Thoracic aorta (tissue), 2 donors: ENCODE measurements at regions not wholly inside any gene's neighbourhood (a gene's known extent, or its start where the extent isn't known, plus 50 kb on each side); places are given as distances from the start of the nearest gene placed in this dataset.

Source experiments
- ATAC-seq: fragments of 150-250 bp; one replicate; pipeline ENCODE4 v1.8.0; 2017; ENCODE audit warnings: low read depth; ENCODE audit not compliant: insufficient number of reproducible peaks, low FRiP score
- DNase-seq: peaks from one replicate; pipeline ENCODE4 v3.0.0-alpha.2; 2020; ENCODE audit warnings: low spot score
- H3K27ac ChIP-seq, 2 donors: fragments of 200-600 bp; sonication (generic); 1 replicate in 1 of 2; 2 replicates in 1 of 2; pipeline ENCODE4 v1.5.1; 2016; ENCODE audit warnings: mild to moderate bottlenecking in 2 of 2, moderate library complexity in 2 of 2
- H3K27me3 ChIP-seq: fragments of 200-600 bp; sonication (generic); replicated peaks from 2 replicates; pipeline ENCODE4 v1.6.0; 2016; ENCODE audit warnings: mild to moderate bottlenecking; ENCODE audit not compliant: insufficient read depth
- H3K36me3 ChIP-seq: fragments of 200-600 bp; sonication (generic); one replicate; pipeline ENCODE4 v1.5.1; 2016
- H3K4me1 ChIP-seq, 2 donors: fragments of 200-600 bp; sonication (generic); 1 replicate in 1 of 2; 2 replicates in 1 of 2; pipeline versions ENCODE4 v1.5.1 to v1.6.0; 2016; ENCODE audit warnings: low read depth in 2 of 2, mild to moderate bottlenecking in 1 of 2; ENCODE audit not compliant: control insufficient read depth in 1 of 2
- H3K4me3 ChIP-seq: fragments of 200-600 bp; sonication (generic); 2 replicates; pipeline ENCODE4 v1.5.1; 2016; ENCODE audit warnings: mild to moderate bottlenecking
- H3K9me3 ChIP-seq: fragments of 200-600 bp; sonication (generic); 2 replicates; pipeline ENCODE4 v1.5.1; 2016
- CTCF ChIP-seq: fragments of 200-600 bp; sonication (generic); IDR thresholded peaks from one replicate; pipeline ENCODE4 v1.5.1; 2019; ENCODE audit warnings: antibody characterized with exemption

GRCh38 chr11:44493930-44494329 is 71.5 kb upstream of the CD82 start:
- no peaks in the 10 kb centered on the region for H3K36me3 ChIP-seq
- DNase-seq (no peak), ATAC-seq (no peak)
- H3K9me3 ChIP-seq = no peaks in the 10 kb centered on the region
- no peak overlapping the region for H3K27ac ChIP-seq
- H3K27me3 ChIP-seq = no peaks in the 10 kb centered on the region
- TF ChIP-seq CTCF = no peak
- no peaks in the 10 kb centered on the region for H3K4me1 ChIP-seq
- no peak overlapping the region for H3K4me3 ChIP-seq

DNA sequence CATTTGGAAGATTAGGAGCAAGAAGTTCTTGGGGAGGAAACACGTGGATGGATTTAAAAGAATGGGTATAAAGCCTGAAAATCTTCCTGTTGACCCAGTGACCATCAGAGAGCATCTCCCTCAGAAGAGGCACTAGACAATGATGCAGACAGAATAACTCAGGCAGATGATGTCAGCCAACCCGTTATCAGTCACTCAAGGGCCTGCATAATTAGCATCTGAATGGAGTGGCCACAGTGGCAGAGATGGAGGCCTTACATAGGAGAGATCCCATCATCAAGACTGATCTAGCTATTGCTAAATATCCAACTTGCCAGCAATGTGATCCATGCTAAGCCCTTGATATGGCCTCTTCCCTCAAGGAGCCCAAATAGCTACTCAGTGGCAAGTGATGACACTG is 70.7 kb upstream of the CD82 start:
- H3K36me3 ChIP-seq = no peaks in the 10 kb centered on the region
- H3K4me1 ChIP-seq = no peaks in the 10 kb centered on the region
- H3K4me3 ChIP-seq = no peak overlapping the region
- H3K9me3 ChIP-seq = no peaks in the 10 kb centered on the region
- ATAC-seq (no peak), DNase-seq (no peak)
- no peak overlapping the region for H3K27ac ChIP-seq
- H3K27me3 ChIP-seq = no peaks in the 10 kb centered on the region
- no peak for TF ChIP-seq CTCF

DNA sequence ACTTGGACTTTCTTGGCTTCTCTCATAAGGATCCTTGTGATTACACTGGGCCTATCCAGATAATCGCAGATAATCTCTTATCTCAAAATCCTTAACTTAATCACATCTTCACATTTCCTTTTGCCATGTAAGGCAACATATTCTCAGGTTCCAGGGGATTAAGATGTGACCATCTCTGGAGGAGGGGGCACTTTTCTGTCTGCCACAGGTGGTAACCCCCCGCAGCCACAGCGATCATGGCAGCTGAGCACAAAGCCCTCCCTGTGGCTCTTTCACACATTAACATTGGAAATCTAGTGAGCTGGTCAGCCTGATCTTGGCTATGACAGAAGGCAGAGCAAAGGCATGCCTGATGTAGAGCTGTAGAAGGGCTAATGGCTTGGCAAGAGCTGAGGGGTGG is 69.1 kb upstream of the CD82 start:
- H3K9me3 ChIP-seq = no peaks in the 10 kb centered on the region
- no peaks in the 10 kb centered on the region for H3K36me3 ChIP-seq
- H3K4me3 ChIP-seq = no peak overlapping the region
- TF ChIP-seq CTCF = no peak
- no peaks in the 10 kb centered on the region for H3K27me3 ChIP-seq
- H3K27ac ChIP-seq = no peak overlapping the region
- no peak for DNase-seq
- no peaks in the 10 kb centered on the region for H3K4me1 ChIP-seq
- ATAC-seq = no peak

DNA sequence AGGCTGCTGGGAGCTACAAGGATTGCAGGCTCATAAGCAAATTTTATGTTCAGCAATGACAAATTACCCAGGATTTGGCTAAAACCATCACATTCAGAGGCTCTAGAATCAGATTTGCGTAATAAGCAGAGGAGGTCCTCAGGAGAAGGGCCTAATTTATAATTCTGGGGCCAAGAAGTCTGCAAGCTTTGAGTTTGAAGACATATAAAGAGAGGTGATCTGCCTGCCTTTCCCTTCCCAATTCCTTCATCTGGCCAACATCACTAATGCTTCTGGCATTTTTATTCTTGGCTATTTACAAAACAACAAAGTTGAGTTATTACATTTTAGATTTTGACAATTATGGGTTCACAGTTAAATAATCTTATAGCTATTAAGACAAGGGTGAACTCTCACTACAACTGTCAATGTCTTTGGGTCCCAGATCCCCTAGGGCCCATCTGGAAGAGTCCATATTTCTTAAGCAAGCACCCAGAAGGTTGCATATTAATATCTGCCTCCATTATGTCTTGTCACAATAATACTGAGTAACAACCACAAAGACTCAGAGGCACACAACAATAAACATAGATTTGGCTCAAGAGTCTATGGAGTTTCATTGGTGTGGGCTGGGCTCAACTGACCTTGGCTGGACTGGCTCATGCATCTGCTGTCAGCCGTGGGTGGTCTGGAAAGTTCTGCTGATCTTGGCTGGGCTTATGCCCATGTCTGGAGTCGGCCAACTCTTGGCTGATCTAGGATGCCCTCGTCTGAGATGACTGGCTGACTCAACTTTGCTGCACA is 67.2 kb upstream of the CD82 start:
- Histone ChIP-seq H3K4me1 (no peaks in the 10 kb centered on the region), H3K9me3 (no peaks in the 10 kb centered on the region), H3K36me3 (no peaks in the 10 kb centered on the region), H3K4me3 (no peak overlapping the region), H3K27ac (no peak overlapping the region), H3K27me3 (no peaks in the 10 kb centered on the region)
- TF ChIP-seq CTCF = no peak
- ATAC-seq (no peak), DNase-seq (no peak)

- H3K36me3 ChIP-seq = no peaks in the 10 kb centered on the region
- no peaks in the 10 kb centered on the region for H3K4me1 ChIP-seq
- H3K9me3 ChIP-seq = peaks cover 4% of the 10 kb centered on the region
- no peak for TF ChIP-seq CTCF
- ATAC-seq = no peak
- no peak overlapping the region for H3K27ac ChIP-seq
- no peak overlapping the region for H3K4me3 ChIP-seq
- H3K27me3 ChIP-seq = no peaks in the 10 kb centered on the region
- no peak for DNase-seq
These were observed 63.0 kb upstream of the CD82 start for GRCh38 chr11:44502506-44502905.
